Vagina (tissue), 2 donors: ENCODE measurements at regions not wholly inside any gene's neighbourhood (a gene's known extent, or its start where the extent isn't known, plus 50 kb on each side); places are given as distances from the start of the nearest gene placed in this dataset.

Experiments
- POLR2AphosphoS5 ChIP-seq, 2 donors: sonication (generic); formaldehyde crosslinking; IDR thresholded peaks; one replicate each; pipeline ENCODE4 v1.9.0; 2017; ENCODE audit warnings: antibody characterized with exemption in 2 of 2, mild to moderate bottlenecking in 2 of 2, low read depth in 1 of 2; ENCODE audit not compliant: insufficient read depth in 1 of 2
- TF ChIP-seq, protein P1 (sequence below), 3 experiments: fragments of 450-650 bp in 2 of 3; fragments of 200-600 bp in 1 of 3; sonication (generic) in 1 of 3; IDR thresholded peaks; one replicate each; pipeline ENCODE4 v1.5.1; 2017 to 2019; ENCODE audit warnings: antibody characterized with exemption in 3 of 3, mild to moderate bottlenecking in 2 of 3, moderate library complexity in 2 of 3

DNA sequence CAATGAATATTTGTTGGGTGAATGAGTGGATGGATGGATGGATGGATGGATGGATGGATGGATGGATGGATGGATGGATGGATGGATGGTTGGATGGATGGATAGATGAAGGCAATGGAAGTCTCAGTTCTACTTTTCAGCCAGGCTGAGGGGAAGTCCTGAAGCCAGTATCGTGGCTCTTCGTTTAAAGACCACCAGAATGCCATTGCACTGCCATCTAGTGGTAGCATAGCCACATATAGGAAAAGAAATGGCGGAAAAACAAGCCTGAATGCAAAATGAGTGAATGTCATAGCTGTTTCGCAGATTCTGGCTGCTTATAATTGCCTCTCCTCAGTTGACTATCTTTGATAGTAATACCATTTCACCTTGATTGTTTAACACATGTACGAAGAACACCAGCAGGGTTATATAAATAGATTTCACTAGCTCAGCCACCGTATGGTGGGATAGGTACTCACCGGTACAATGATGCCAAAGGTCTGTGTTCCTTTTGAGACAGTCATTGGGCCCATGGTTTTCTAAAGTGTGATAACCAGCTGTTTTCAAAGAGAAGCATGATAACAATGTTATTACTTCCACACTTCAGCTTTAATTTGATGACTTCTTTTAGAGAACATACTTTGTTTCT, 62.3 kb upstream of the GREB1L start:
- TF ChIP-seq, protein P1, sequence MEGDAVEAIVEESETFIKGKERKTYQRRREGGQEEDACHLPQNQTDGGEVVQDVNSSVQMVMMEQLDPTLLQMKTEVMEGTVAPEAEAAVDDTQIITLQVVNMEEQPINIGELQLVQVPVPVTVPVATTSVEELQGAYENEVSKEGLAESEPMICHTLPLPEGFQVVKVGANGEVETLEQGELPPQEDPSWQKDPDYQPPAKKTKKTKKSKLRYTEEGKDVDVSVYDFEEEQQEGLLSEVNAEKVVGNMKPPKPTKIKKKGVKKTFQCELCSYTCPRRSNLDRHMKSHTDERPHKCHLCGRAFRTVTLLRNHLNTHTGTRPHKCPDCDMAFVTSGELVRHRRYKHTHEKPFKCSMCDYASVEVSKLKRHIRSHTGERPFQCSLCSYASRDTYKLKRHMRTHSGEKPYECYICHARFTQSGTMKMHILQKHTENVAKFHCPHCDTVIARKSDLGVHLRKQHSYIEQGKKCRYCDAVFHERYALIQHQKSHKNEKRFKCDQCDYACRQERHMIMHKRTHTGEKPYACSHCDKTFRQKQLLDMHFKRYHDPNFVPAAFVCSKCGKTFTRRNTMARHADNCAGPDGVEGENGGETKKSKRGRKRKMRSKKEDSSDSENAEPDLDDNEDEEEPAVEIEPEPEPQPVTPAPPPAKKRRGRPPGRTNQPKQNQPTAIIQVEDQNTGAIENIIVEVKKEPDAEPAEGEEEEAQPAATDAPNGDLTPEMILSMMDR (IDR thresholded peaks at IDR 0.05) = peak; percentile 23 to 66 (median 32)
- TF ChIP-seq POLR2AphosphoS5 (IDR thresholded peaks at IDR 0.05; ENCODE audit: insufficient read depth in 1 of 2, low read depth in 1 of 2) = no peak
